ENCODE measurements at regions not wholly inside any gene's neighbourhood (a gene's known extent, or its start where the extent isn't known, plus 50 kb on each side); places are given as distances from the start of the nearest gene placed in this dataset.
A peak's percentile ranks its signal among the peaks of the same experiment; 100 is the strongest.
"Not testable (repeated sequence)": the region's sequence is repeated elsewhere in the genome, so short reads cannot be mapped to it uniquely, and the experiment has no call there.

GRCh38 chr20:19875376-19876221 is 117.5 kb downstream of the RIN2 start:
- DNase-seq: peak; percentile 65

- no peak for DNase-seq
These were observed 118.9 kb downstream of the RIN2 start for GRCh38 chr20:19876828-19877460.

- not testable (repeated sequence) for DNase-seq
These were observed 121.8 kb downstream of the RIN2 start for GRCh38 chr20:19879874-19880255.

- DNase-seq: peak; percentile 73
These were observed 122.4 kb downstream of the RIN2 start for GRCh38 chr20:19880256-19881079.

GRCh38 chr20:19881080-19881840 is 123.2 kb downstream of the RIN2 start:
- DNase-seq: no peak

GRCh38 chr20:19881990-19882389 is 123.9 kb downstream of the RIN2 start:
- no peak for DNase-seq

GRCh38 chr20:19882446-19882845 is 124.4 kb downstream of the RIN2 start:
- DNase-seq: no peak

GRCh38 chr20:19883501-19883900 is 125.4 kb downstream of the RIN2 start:
- no peak for DNase-seq

GRCh38 chr20:19885594-19885938 is 127.5 kb downstream of the RIN2 start:
- no peak for DNase-seq

- peak; percentile 27 for DNase-seq
These were observed 128.0 kb downstream of the RIN2 start for GRCh38 chr20:19885939-19886660.

GRCh38 chr20:19886661-19887288 is 128.7 kb downstream of the RIN2 start:
- DNase-seq: peak; percentile 28

GRCh38 chr20:19887556-19888268 is 129.4 kb upstream of the NAA20 start:
- DNase-seq: no peak

- no peak for DNase-seq
These were observed 128.9 kb upstream of the NAA20 start for GRCh38 chr20:19888269-19888671.

GRCh38 chr20:19889011-19889953 is 127.9 kb upstream of the NAA20 start:
- peak; percentile 74 for DNase-seq

- no peak for DNase-seq
These were observed 126.6 kb upstream of the NAA20 start for GRCh38 chr20:19890445-19891051.

GRCh38 chr20:19893356-19893755 is 123.8 kb upstream of the NAA20 start:
- DNase-seq: peak; percentile 32

GRCh38 chr20:19895761-19896160 is 121.4 kb upstream of the NAA20 start:
- no peak for DNase-seq

GRCh38 chr20:19897891-19898290 is 119.3 kb upstream of the NAA20 start:
- no peak for DNase-seq

GRCh38 chr20:19901226-19901625 is 115.9 kb upstream of the NAA20 start:
- no peak for DNase-seq

All from fibroblast of upper back skin (primary cell).